B cell (primary cell): ENCODE measurements at regions not wholly inside any gene's neighbourhood (a gene's known extent, or its start where the extent isn't known, plus 50 kb on each side); places are given as distances from the start of the nearest gene placed in this dataset.

Experiments
- EZH2 ChIP-seq: IDR thresholded peaks from 2 replicates; pipeline ENCODE4 v1.6.1; 2012; ENCODE audit warnings: borderline replicate concordance, low read depth, mild to moderate bottlenecking, moderate library complexity, low read length; ENCODE audit not compliant: insufficient read depth, poor library complexity, severe bottlenecking
- TF ChIP-seq, protein P1 (sequence below): fragments of 200-600 bp; IDR thresholded peaks from one replicate; pipeline ENCODE4 v1.8.0; 2022; ENCODE audit warnings: antibody characterized with exemption, mild to moderate bottlenecking

DNA sequence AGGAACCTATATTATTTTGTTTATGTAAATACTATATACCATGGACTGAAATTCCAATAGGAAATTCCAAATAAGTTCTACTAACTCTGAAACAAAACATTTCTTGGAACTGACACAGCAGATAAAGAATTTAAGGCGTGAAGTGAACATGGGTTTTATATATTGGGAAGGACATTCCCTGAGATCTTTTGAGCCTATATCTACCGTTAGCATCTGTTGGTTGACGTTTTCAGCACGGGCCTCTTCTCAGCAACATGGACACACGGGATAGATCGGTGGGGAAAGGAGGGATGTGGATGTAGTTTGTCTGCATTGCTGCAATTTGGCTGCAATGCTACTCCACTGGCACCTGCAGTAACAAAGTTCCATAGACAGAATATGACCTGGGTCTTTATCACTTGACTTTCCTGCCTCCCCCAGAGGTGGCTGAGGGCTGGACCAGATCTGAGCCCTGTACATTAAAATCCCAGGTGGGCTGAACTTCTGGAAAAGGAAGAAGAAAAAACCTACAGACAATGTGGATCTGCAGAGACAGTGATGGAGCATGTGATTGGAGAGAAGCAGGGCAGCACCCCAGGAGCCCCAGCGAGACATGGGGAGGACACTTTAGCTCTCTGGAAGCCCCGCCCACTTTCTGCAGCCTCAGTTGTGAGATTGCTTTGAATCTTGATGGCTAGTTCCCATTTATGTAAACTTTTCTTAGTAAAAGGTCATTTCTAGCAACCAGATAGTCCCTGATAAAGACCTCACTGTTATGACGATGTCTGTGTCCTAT is 91.2 kb upstream of the CPEB4 start:
- TF ChIP-seq, protein P1, sequence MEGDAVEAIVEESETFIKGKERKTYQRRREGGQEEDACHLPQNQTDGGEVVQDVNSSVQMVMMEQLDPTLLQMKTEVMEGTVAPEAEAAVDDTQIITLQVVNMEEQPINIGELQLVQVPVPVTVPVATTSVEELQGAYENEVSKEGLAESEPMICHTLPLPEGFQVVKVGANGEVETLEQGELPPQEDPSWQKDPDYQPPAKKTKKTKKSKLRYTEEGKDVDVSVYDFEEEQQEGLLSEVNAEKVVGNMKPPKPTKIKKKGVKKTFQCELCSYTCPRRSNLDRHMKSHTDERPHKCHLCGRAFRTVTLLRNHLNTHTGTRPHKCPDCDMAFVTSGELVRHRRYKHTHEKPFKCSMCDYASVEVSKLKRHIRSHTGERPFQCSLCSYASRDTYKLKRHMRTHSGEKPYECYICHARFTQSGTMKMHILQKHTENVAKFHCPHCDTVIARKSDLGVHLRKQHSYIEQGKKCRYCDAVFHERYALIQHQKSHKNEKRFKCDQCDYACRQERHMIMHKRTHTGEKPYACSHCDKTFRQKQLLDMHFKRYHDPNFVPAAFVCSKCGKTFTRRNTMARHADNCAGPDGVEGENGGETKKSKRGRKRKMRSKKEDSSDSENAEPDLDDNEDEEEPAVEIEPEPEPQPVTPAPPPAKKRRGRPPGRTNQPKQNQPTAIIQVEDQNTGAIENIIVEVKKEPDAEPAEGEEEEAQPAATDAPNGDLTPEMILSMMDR, result no peak
- no peak for TF ChIP-seq EZH2
